Esophagus squamous epithelium (tissue), 5 donors: ENCODE measurements at regions not wholly inside any gene's neighbourhood (a gene's known extent, or its start where the extent isn't known, plus 50 kb on each side); places are given as distances from the start of the nearest gene placed in this dataset.

Experiments used
- DNase-seq: peaks from one replicate; lab custom pipeline; 2025; lab: John Stamatoyannopoulos, UW
- H3K27ac ChIP-seq, 4 donors: fragments of 200-600 bp; sonication (generic); one replicate each; pipeline ENCODE4 v1.5.1; 2016 to 2019; ENCODE audit warnings: mild to moderate bottlenecking in 1 of 4
- H3K27me3 ChIP-seq, 4 donors: fragments of 200-600 bp; sonication (generic); 1 replicate in 3 of 4; 2 replicates in 1 of 4; pipeline versions ENCODE4 v1.5.1 to v1.6.0; 2017 to 2021; ENCODE audit warnings: antibody characterized with exemption in 1 of 4
- H3K36me3 ChIP-seq, 3 donors: fragments of 200-600 bp; sonication (generic); one replicate each; pipeline ENCODE4 v1.5.1; 2016 to 2019
- H3K4me1 ChIP-seq, 3 donors: fragments of 200-600 bp; sonication (generic); one replicate each; pipeline ENCODE4 v1.5.1; 2017 to 2019
- H3K4me3 ChIP-seq, 4 donors: fragments of 200-600 bp; sonication (generic); 1 replicate in 3 of 4; 2 replicates in 1 of 4; pipeline ENCODE4 v1.5.1; 2016 to 2019; ENCODE audit warnings: mild to moderate bottlenecking in 2 of 4, moderate library complexity in 1 of 4
- H3K9me3 ChIP-seq, 3 donors: fragments of 200-600 bp; sonication (generic); one replicate each; pipeline ENCODE4 v1.5.1; 2016 to 2019
- POLR2A ChIP-seq, 4 donors: fragments of 450-650 bp; IDR thresholded peaks; one replicate each; pipeline ENCODE4 v1.6.1; 2017; ENCODE audit warnings: antibody characterized with exemption in 4 of 4, mild to moderate bottlenecking in 4 of 4, moderate library complexity in 3 of 4
- WGBS, 2 donors: methylation state at CpG; one replicate each; pipeline ENCODE4 v1.1.5; 2018; 5-methylcytosine and 5-hydroxymethylcytosine counted together
- intact Hi-C: fragments of 100-400 bp; cut with DNase I; formaldehyde crosslinking; loops from one replicate; pipeline ENCODE4 v1.15.0; 2022
- TF ChIP-seq, protein P1 (sequence below), 6 experiments: fragments of 450-650 bp in 4 of 6; fragments of 200-600 bp in 2 of 6; sonication (generic) in 2 of 6; IDR thresholded peaks; one replicate each; pipeline ENCODE4 v1.5.1; 2016 to 2019; ENCODE audit warnings: antibody characterized with exemption in 6 of 6, mild to moderate bottlenecking in 4 of 6, moderate library complexity in 4 of 6
- donor health status: DM: yes; HTN: yes; CAD: no.

GRCh38 chr5:2119573-2119972, 236.8 kb upstream of the IRX4 start:
- TF ChIP-seq, protein P1, sequence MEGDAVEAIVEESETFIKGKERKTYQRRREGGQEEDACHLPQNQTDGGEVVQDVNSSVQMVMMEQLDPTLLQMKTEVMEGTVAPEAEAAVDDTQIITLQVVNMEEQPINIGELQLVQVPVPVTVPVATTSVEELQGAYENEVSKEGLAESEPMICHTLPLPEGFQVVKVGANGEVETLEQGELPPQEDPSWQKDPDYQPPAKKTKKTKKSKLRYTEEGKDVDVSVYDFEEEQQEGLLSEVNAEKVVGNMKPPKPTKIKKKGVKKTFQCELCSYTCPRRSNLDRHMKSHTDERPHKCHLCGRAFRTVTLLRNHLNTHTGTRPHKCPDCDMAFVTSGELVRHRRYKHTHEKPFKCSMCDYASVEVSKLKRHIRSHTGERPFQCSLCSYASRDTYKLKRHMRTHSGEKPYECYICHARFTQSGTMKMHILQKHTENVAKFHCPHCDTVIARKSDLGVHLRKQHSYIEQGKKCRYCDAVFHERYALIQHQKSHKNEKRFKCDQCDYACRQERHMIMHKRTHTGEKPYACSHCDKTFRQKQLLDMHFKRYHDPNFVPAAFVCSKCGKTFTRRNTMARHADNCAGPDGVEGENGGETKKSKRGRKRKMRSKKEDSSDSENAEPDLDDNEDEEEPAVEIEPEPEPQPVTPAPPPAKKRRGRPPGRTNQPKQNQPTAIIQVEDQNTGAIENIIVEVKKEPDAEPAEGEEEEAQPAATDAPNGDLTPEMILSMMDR (IDR thresholded peaks at IDR 0.05), result no peak
- TF ChIP-seq POLR2A (IDR thresholded peaks at IDR 0.05), result no peak
- no peaks in the 10 kb centered on the region for H3K36me3 ChIP-seq
- no peak overlapping the region for H3K27ac ChIP-seq
- no peaks in the 10 kb centered on the region for H3K9me3 ChIP-seq
- DNase-seq, result no peak
- no peaks in the 10 kb centered on the region for H3K4me1 ChIP-seq
- H3K27me3 ChIP-seq, result peaks cover 0 to 7% (median 0%) of the 10 kb centered on the region in 4 donors
- intact Hi-C loops, result no loop called here
- no peak overlapping the region for H3K4me3 ChIP-seq
- WGBS, 2 donors, result 80 to 85% methylated on average over 6 of the region's 6 CpGs

DNA sequence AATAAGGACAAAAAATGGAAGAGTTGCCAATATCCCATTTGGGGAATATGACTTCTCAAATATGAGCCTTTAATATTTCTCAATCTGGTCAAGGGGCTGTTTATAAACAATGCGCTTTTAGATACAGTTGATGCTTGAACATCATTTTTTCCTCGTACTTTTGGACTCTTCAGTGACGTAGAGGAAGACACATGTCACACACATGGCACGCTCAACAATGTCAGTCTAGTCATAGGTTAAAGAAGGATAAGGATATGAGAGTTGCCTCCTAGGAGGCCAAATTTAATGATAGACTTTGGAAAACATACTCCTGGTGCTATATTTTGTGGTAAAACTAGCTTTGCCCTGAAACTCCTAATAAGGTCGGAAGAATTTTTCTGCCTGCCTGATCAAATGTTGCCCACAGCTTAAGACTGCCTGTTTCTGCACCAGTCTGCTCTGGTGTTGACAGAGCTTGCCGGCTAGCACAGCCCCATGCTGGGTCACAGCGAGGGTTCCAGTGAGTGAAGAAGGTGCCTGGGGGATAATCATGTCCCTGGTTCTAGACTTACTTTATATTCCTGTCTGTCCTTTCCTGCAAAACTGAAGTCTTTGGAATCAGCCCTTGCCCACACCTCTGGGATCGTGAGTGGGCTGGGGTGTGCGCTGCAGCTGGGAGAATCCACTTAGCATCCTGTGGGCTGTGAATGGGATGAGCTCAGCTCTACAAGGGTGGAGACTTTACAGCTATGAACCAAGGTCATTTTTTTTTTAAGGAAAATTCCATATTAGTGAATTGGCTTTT, 230.8 kb upstream of the IRX4 start:
- TF ChIP-seq POLR2A (IDR thresholded peaks at IDR 0.05), result no peak
- TF ChIP-seq, protein P1 (IDR thresholded peaks at IDR 0.05), result no peak
- Histone ChIP-seq H3K4me3 (no peak overlapping the region), H3K27ac (peak overlapping the region in 1 of 4 donors; percentile 2), H3K36me3 (no peaks in the 10 kb centered on the region), H3K4me1 (peaks cover 0 to 13% (median 0%) of the 10 kb centered on the region in 3 donors), H3K9me3 (no peaks in the 10 kb centered on the region), H3K27me3 (peaks cover 0 to 4% (median 0%) of the 10 kb centered on the region in 4 donors)
- intact Hi-C loops, result no loop called here
- 76 to 87% methylated on average over 9 of the region's 9 CpGs for WGBS, 2 donors
- DNase-seq, result no peak

GRCh38 chr5:2112173-2113025, 229.7 kb upstream of the IRX4 start:
- WGBS, 2 donors, result 59 to 61% methylated on average over 28 of the region's 28 CpGs
- H3K36me3 ChIP-seq, result no peaks in the 10 kb centered on the region
- H3K4me3 ChIP-seq, result peak overlapping the region; percentile 14 to 33 (median 29)
- H3K9me3 ChIP-seq, result no peaks in the 10 kb centered on the region
- TF ChIP-seq, protein P1 (IDR thresholded peaks at IDR 0.05), result no peak
- no peak for TF ChIP-seq POLR2A (IDR thresholded peaks at IDR 0.05)
- peaks cover 0 to 4% (median 0%) of the 10 kb centered on the region in 4 donors for H3K27me3 ChIP-seq
- intact Hi-C loops, result no loop called here
- peaks cover 0 to 13% (median 0%) of the 10 kb centered on the region in 3 donors for H3K4me1 ChIP-seq
- DNase-seq, result no peak
- H3K27ac ChIP-seq, result no peak overlapping the region

GRCh38 chr5:2111569-2112105, 228.9 kb upstream of the IRX4 start:
- intact Hi-C loops, result no loop called here
- Histone ChIP-seq H3K36me3 (no peaks in the 10 kb centered on the region), H3K27ac (no peak overlapping the region), H3K9me3 (no peaks in the 10 kb centered on the region), H3K4me1 (peaks cover 0 to 13% (median 0%) of the 10 kb centered on the region in 3 donors), H3K4me3 (peak overlapping the region; percentile 14 to 33 (median 29)), H3K27me3 (peaks cover 0 to 4% (median 0%) of the 10 kb centered on the region in 4 donors)
- TF ChIP-seq POLR2A (IDR thresholded peaks at IDR 0.05), result no peak
- TF ChIP-seq, protein P1 (IDR thresholded peaks at IDR 0.05), result no peak
- WGBS, 2 donors, result 54 to 79% methylated on average over 25 to 29 of the region's 36 CpGs
- DNase-seq, result no peak
